Large intestine (tissue), 3 donors: ENCODE measurements at regions not wholly inside any gene's neighbourhood (a gene's known extent, or its start where the extent isn't known, plus 50 kb on each side); places are given as distances from the start of the nearest gene placed in this dataset.
A peak's percentile ranks its signal among the peaks of the same experiment; 100 is the strongest.

Experiments
- DNase-seq, 2 donors: peaks; one replicate each; pipeline versions ENCODE4 v3.0.0 to v3.0.0-alpha.2; 2013
- H3K27ac ChIP-seq: one replicate; pipeline ENCODE4 v1.5.1; 2013; ENCODE audit warnings: low read length
- H3K27me3 ChIP-seq: 2 replicates; pipeline ENCODE4 v1.6.1; 2013; ENCODE audit warnings: low read length; ENCODE audit not compliant: control insufficient read depth, insufficient read depth
- H3K36me3 ChIP-seq: 2 replicates; pipeline ENCODE4 v1.6.1; 2013; ENCODE audit warnings: low read length; ENCODE audit not compliant: control insufficient read depth, insufficient read depth
- H3K4me1 ChIP-seq: one replicate; pipeline ENCODE4 v1.6.1; 2013; ENCODE audit warnings: low read length; ENCODE audit not compliant: control insufficient read depth, insufficient read depth
- H3K4me3 ChIP-seq: one replicate; pipeline ENCODE4 v1.5.1; 2013; ENCODE audit warnings: low read length
- H3K9me3 ChIP-seq: one replicate; pipeline ENCODE4 v1.6.1; 2013; ENCODE audit warnings: mild to moderate bottlenecking, low read depth, low read length, moderate library complexity; ENCODE audit not compliant: control insufficient read depth
- WGBS: methylation state at CpG from one replicate; pipeline ENCODE4 v1.1.5; 2013; ENCODE audit warnings: low lambda C conversion rate; ENCODE audit not compliant: insufficient coverage; 5-methylcytosine and 5-hydroxymethylcytosine counted together

- Histone ChIP-seq H3K4me3 (no peak overlapping the region), H3K27ac (no peak overlapping the region), H3K4me1 (peaks cover 21% of the 10 kb centered on the region), H3K36me3 (no peaks in the 10 kb centered on the region), H3K9me3 (no peaks in the 10 kb centered on the region), H3K27me3 (no peaks in the 10 kb centered on the region)
- WGBS: no CpG with 5 or more reads among the region's 2 CpGs
- no peak for DNase-seq
Measured at GRCh38 chr18:45168866-45169600, 446.2 kb upstream of the SLC14A2 start.

DNA sequence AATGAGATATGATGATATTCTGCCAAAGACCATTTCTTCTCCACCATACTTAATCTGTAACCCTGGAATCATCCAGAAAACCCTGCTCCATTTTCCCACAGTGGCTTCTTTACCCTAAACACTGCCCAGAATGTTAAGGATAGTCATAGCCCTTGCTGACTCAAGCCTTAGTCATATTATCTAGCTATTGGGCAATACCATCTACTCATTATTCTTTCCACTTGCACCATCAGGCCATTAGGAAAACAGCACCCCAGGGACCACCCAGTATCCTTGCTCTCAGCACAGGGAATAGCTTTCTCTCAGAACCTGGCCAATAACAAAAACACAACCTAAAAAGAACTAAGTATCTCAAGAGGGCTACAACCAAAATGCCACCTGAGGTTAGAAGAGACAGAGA, 445.7 kb upstream of the SLC14A2 start:
- Histone ChIP-seq H3K36me3 (no peaks in the 10 kb centered on the region), H3K9me3 (no peaks in the 10 kb centered on the region), H3K27ac (no peak overlapping the region), H3K4me1 (peaks cover 27% of the 10 kb centered on the region), H3K27me3 (no peaks in the 10 kb centered on the region), H3K4me3 (no peak overlapping the region)
- peak; percentile 9 to 30 for DNase-seq

- H3K36me3 ChIP-seq: no peaks in the 10 kb centered on the region
Measured at GRCh38 chr18:45171679-45172191, 443.5 kb upstream of the SLC14A2 start.

GRCh38 chr18:45173327-45173726, 441.9 kb upstream of the SLC14A2 start:
- H3K27ac ChIP-seq: no peak overlapping the region
- 100% methylated on average over 1 of the region's 2 CpGs for WGBS
- peaks cover 19% of the 10 kb centered on the region for H3K4me1 ChIP-seq
- DNase-seq: no peak
- H3K36me3 ChIP-seq: no peaks in the 10 kb centered on the region
- H3K9me3 ChIP-seq: no peaks in the 10 kb centered on the region
- H3K4me3 ChIP-seq: no peak overlapping the region
- H3K27me3 ChIP-seq: no peaks in the 10 kb centered on the region

More at GRCh38 chr18:45171679-45172191, 443.5 kb upstream of the SLC14A2 start:
- no peak overlapping the region for H3K4me3 ChIP-seq
- H3K4me1 ChIP-seq: peaks cover 29% of the 10 kb centered on the region
- WGBS: no CpG with 5 or more reads among the region's 4 CpGs
- no peak for DNase-seq
- H3K27me3 ChIP-seq: no peaks in the 10 kb centered on the region
- no peak overlapping the region for H3K27ac ChIP-seq
- no peaks in the 10 kb centered on the region for H3K9me3 ChIP-seq

GRCh38 chr18:45173799-45174519, 441.3 kb upstream of the SLC14A2 start:
- Histone ChIP-seq H3K9me3 (no peaks in the 10 kb centered on the region), H3K4me3 (no peak overlapping the region), H3K36me3 (no peaks in the 10 kb centered on the region), H3K27me3 (no peaks in the 10 kb centered on the region), H3K4me1 (peaks cover 19% of the 10 kb centered on the region), H3K27ac (peak overlapping the region; percentile 9)
- 80% methylated on average over 1 of the region's 2 CpGs for WGBS
- peak in 1 of 2 donors; percentile 39 for DNase-seq

DNA sequence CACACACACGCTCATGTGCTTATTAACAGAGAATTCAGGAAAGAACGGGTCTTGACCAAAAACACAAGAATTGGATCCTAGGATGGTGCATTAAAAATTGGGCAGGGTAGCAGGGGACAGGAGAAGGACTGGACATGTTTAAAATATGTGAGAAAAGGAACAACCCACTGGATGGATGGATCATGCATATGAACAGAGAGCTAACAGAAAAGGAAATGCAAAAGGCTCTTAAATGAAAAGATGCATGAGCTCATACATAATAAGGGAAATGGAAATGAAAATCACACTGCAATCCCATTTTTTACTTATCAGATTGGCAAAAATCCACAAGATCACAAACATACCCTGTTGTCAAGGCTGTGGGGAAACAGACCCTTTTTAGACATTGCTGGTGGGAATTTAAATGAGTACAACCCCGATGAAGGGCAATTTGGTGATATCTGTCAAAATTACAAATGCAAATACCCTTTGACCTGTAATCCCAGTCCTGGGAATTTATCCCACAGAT, 440.6 kb upstream of the SLC14A2 start:
- Histone ChIP-seq H3K36me3 (no peaks in the 10 kb centered on the region), H3K27me3 (no peaks in the 10 kb centered on the region), H3K9me3 (no peaks in the 10 kb centered on the region), H3K4me3 (no peak overlapping the region), H3K27ac (no peak overlapping the region), H3K4me1 (peaks cover 19% of the 10 kb centered on the region)
- no peak for DNase-seq
- WGBS: 100% methylated on average over 1 of the region's 3 CpGs

GRCh38 chr18:45175511-45175910, 439.8 kb upstream of the SLC14A2 start:
- WGBS: no CpG with 5 or more reads among the region's 2 CpGs

GRCh38 chr18:45186832-45187231, 428.4 kb upstream of the SLC14A2 start:
- Histone ChIP-seq H3K27me3 (no peaks in the 10 kb centered on the region), H3K4me1 (no peaks in the 10 kb centered on the region), H3K27ac (no peak overlapping the region), H3K36me3 (no peaks in the 10 kb centered on the region), H3K9me3 (no peaks in the 10 kb centered on the region), H3K4me3 (no peak overlapping the region)
- no CpG with 5 or more reads among the region's 3 CpGs for WGBS
- DNase-seq: no peak

More at GRCh38 chr18:45175511-45175910, 439.8 kb upstream of the SLC14A2 start:
- Histone ChIP-seq H3K4me3 (no peak overlapping the region), H3K27ac (peak overlapping the region; percentile 41), H3K4me1 (peaks cover 19% of the 10 kb centered on the region), H3K27me3 (no peaks in the 10 kb centered on the region), H3K9me3 (no peaks in the 10 kb centered on the region), H3K36me3 (no peaks in the 10 kb centered on the region)
- peak; percentile 70 to 82 for DNase-seq

GRCh38 chr18:45191795-45192194, 423.5 kb upstream of the SLC14A2 start:
- Histone ChIP-seq H3K4me3 (no peak overlapping the region), H3K27ac (no peak overlapping the region), H3K4me1 (no peaks in the 10 kb centered on the region), H3K9me3 (no peaks in the 10 kb centered on the region), H3K36me3 (no peaks in the 10 kb centered on the region), H3K27me3 (no peaks in the 10 kb centered on the region)
- 100% methylated on average over 1 of the region's 1 CpG for WGBS
- no peak for DNase-seq

GRCh38 chr18:45197526-45197970, 417.7 kb upstream of the SLC14A2 start:
- no peaks in the 10 kb centered on the region for H3K9me3 ChIP-seq
- no peak for DNase-seq
- H3K4me3 ChIP-seq: no peak overlapping the region
- H3K4me1 ChIP-seq: peaks cover 3% of the 10 kb centered on the region
- no peaks in the 10 kb centered on the region for H3K36me3 ChIP-seq
- no peaks in the 10 kb centered on the region for H3K27me3 ChIP-seq
- no peak overlapping the region for H3K27ac ChIP-seq
- WGBS: 100% methylated on average over 1 of the region's 5 CpGs
